ENCODE measurements at regions not wholly inside any gene's neighbourhood (a gene's known extent, or its start where the extent isn't known, plus 50 kb on each side); places are given as distances from the start of the nearest gene placed in this dataset.

GRCh38 chr12:85352016-85352415, 72.0 kb downstream of the ALX1 start:
- in situ Hi-C loops (cut with MboI; ENCODE audit: low pct_unique_long_range_greater_than_20kb, low sequenced_read_pairs, unreplicated experiment), result no loop called here
- TF ChIP-seq, protein P1, sequence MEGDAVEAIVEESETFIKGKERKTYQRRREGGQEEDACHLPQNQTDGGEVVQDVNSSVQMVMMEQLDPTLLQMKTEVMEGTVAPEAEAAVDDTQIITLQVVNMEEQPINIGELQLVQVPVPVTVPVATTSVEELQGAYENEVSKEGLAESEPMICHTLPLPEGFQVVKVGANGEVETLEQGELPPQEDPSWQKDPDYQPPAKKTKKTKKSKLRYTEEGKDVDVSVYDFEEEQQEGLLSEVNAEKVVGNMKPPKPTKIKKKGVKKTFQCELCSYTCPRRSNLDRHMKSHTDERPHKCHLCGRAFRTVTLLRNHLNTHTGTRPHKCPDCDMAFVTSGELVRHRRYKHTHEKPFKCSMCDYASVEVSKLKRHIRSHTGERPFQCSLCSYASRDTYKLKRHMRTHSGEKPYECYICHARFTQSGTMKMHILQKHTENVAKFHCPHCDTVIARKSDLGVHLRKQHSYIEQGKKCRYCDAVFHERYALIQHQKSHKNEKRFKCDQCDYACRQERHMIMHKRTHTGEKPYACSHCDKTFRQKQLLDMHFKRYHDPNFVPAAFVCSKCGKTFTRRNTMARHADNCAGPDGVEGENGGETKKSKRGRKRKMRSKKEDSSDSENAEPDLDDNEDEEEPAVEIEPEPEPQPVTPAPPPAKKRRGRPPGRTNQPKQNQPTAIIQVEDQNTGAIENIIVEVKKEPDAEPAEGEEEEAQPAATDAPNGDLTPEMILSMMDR (IDR thresholded peaks at IDR 0.05; ENCODE audit: extremely low read depth, insufficient read depth, missing control alignments), result no peak
- no peak for DNase-seq (ENCODE audit: low spot score)

- in situ Hi-C loops (cut with MboI; ENCODE audit: low pct_unique_long_range_greater_than_20kb, low sequenced_read_pairs, unreplicated experiment), result no loop called here
- no peak for DNase-seq (ENCODE audit: low spot score)
- TF ChIP-seq, protein P1 (IDR thresholded peaks at IDR 0.05; ENCODE audit: extremely low read depth, insufficient read depth, missing control alignments), result no peak
These were observed 76.8 kb downstream of the ALX1 start for GRCh38 chr12:85356596-85357385.

DNA sequence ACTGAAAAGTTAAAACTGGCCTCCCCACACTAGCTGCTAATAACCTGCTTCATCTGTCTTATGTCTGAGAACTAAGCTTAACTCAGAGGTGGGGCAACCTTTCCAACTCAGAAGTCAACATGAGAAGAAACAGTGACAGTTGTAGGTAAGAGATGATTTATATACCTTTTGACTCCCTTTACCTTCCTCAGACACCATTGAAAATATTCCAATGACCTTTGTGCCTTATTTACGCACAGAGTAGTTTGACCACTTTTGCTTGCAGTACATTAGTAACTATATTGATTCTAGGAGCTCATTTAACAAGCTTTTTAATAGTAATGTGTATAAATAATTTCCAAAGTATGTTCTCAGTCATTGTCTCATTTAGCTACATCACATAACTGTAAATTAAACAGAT, 77.6 kb downstream of the ALX1 start:
- in situ Hi-C loops (cut with MboI; ENCODE audit: low pct_unique_long_range_greater_than_20kb, low sequenced_read_pairs, unreplicated experiment), result no loop called here
- TF ChIP-seq, protein P1 (IDR thresholded peaks at IDR 0.05; ENCODE audit: extremely low read depth, insufficient read depth, missing control alignments), result no peak
- DNase-seq (ENCODE audit: low spot score), result no peak

- no peak for DNase-seq (ENCODE audit: low spot score)
- in situ Hi-C loops (cut with MboI; ENCODE audit: low pct_unique_long_range_greater_than_20kb, low sequenced_read_pairs, unreplicated experiment), result no loop called here
These were observed 78.7 kb downstream of the ALX1 start for GRCh38 chr12:85358715-85359114.

DNA sequence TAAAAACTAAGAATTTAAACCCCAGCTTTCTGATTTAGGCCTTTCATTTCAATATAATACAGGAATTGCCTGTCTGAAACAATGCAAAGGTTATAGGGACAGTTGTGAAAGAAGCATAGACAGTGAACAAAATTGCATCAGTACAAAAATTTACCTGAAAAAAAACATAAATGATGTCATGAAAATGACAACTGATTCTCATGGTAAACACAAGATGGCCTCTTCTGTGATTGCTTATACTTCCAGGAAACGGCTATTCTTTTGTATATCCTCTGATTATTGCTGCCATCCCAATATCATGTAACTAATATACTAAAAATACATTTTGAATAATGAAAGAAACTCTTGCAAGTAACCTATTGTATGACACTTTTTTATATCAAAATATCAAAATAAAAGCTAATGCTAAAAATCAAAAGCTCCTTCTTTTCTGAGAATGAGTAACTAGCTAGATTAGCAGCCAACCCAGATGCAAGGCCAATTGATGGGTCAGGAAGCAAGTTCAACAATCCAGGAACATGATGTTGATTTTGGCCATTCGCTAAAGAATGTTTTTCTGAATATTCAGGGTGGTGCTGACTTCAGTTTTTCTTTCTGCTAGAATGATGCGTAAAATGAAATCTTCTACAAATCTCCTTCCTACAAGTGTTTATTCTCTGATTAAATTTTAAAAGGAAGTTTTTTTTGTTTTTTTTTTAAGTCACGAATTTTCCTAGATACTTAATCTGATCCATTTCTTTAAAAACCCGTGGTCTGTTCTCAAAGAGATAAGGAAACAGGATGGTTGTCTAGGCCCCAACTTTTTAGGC, 83.6 kb downstream of the ALX1 start:
- in situ Hi-C loops (cut with MboI; ENCODE audit: low pct_unique_long_range_greater_than_20kb, low sequenced_read_pairs, unreplicated experiment), result no loop called here
- TF ChIP-seq, protein P1 (IDR thresholded peaks at IDR 0.05; ENCODE audit: extremely low read depth, insufficient read depth, missing control alignments), result no peak
- no peak for DNase-seq (ENCODE audit: low spot score)

More at GRCh38 chr12:85358715-85359114, 78.7 kb downstream of the ALX1 start:
- TF ChIP-seq, protein P1 (IDR thresholded peaks at IDR 0.05; ENCODE audit: extremely low read depth, insufficient read depth, missing control alignments), result no peak

- in situ Hi-C loops (cut with MboI; ENCODE audit: low pct_unique_long_range_greater_than_20kb, low sequenced_read_pairs, unreplicated experiment), result no loop called here
- no peak for DNase-seq (ENCODE audit: low spot score)
These were observed 87.9 kb downstream of the ALX1 start for GRCh38 chr12:85367936-85368335.

More at GRCh38 chr12:85367936-85368335, 87.9 kb downstream of the ALX1 start:
- TF ChIP-seq, protein P1 (IDR thresholded peaks at IDR 0.05; ENCODE audit: extremely low read depth, insufficient read depth, missing control alignments), result no peak
